Superior temporal gyrus (tissue), 1 donor: ENCODE measurements at regions not wholly inside any gene's neighbourhood (a gene's known extent, or its start where the extent isn't known, plus 50 kb on each side); places are given as distances from the start of the nearest gene placed in this dataset.

Experiments used
- DNase-seq: peaks from one replicate; pipeline ENCODE4 v3.0.0-alpha.2; 2016; ENCODE audit errors: extremely low spot score

- DNase-seq: peak; percentile 97
Observed at GRCh38 chr5:116652196-116652729, 77.6 kb upstream of the SEMA6A start.

GRCh38 chr5:116651653-116652052, 77.0 kb upstream of the SEMA6A start:
- peak; percentile 34 for DNase-seq

GRCh38 chr5:116650964-116651363, 76.3 kb upstream of the SEMA6A start:
- no peak for DNase-seq

GRCh38 chr5:116650544-116650943, 75.9 kb upstream of the SEMA6A start:
- DNase-seq: peak; percentile 38

- DNase-seq: no peak
Observed at GRCh38 chr5:116646611-116647289, 72.1 kb upstream of the SEMA6A start.

- DNase-seq: no peak
Observed at GRCh38 chr5:116645627-116646026, 71.0 kb upstream of the SEMA6A start.

GRCh38 chr5:116640236-116640635, 65.6 kb upstream of the SEMA6A start:
- DNase-seq: no peak

- no peak for DNase-seq
Observed at GRCh38 chr5:116637149-116637740, 62.6 kb upstream of the SEMA6A start.

GRCh38 chr5:116632890-116633289, 58.3 kb upstream of the SEMA6A start:
- DNase-seq: no peak

- no peak for DNase-seq
Observed at GRCh38 chr5:116631147-116631546, 56.5 kb upstream of the SEMA6A start.

- DNase-seq: no peak
Observed at GRCh38 chr5:116629168-116629567, 54.5 kb upstream of the SEMA6A start.

- no peak for DNase-seq
Observed at GRCh38 chr5:116626945-116627679, 52.5 kb upstream of the SEMA6A start.

GRCh38 chr5:116626272-116626723, 51.7 kb upstream of the SEMA6A start:
- peak; percentile 90 for DNase-seq
